ENCODE measurements at regions not wholly inside any gene's neighbourhood (a gene's known extent, or its start where the extent isn't known, plus 50 kb on each side); places are given as distances from the start of the nearest gene placed in this dataset.
"Not testable (repeated sequence)": the region's sequence is repeated elsewhere in the genome, so short reads cannot be mapped to it uniquely, and the experiment has no call there.

GRCh38 chr12:9473638-9474037 is 134.1 kb downstream of the KLRB1 start:
- H3K4me3 ChIP-seq; ATAC-seq; POLR2A ChIA-PET; H3K4me2 ChIP-seq; FAIRE-seq; DNase-seq (ENCODE audit: low read depth in 1 of 2, low spot score in 1 of 2); H3K9me3 ChIP-seq; H3K27ac ChIP-seq; H3K4me1 ChIP-seq; CTCF ChIA-PET: not testable (repeated sequence)
- WGBS (ENCODE audit: missing lambda C conversion rate) = 88% methylated on average over 1 of the region's 1 CpG
- TF ChIP-seq MAFK (IDR thresholded peaks at IDR 0.05; ENCODE audit: partially characterized antibody) = peak; percentile 51

- DNase-seq (ENCODE audit: low read depth in 1 of 2, low spot score in 1 of 2); H3K27ac ChIP-seq; FAIRE-seq; ATAC-seq; H3K9me3 ChIP-seq; POLR2A ChIA-PET; H3K4me1 ChIP-seq; H3K4me3 ChIP-seq; CTCF ChIA-PET; H3K4me2 ChIP-seq: not testable (repeated sequence)
- WGBS (ENCODE audit: missing lambda C conversion rate) = 75% methylated on average over 8 of the region's 8 CpGs
Measured at GRCh38 chr12:9471501-9471900, 136.2 kb downstream of the KLRB1 start.

GRCh38 chr12:9470367-9470766 is 137.3 kb downstream of the KLRB1 start:
- H3K27ac ChIP-seq; H3K4me1 ChIP-seq; FAIRE-seq; H3K4me3 ChIP-seq; DNase-seq (ENCODE audit: low read depth in 1 of 2, low spot score in 1 of 2); POLR2A ChIA-PET; H3K4me2 ChIP-seq; ATAC-seq; H3K9me3 ChIP-seq: not testable (repeated sequence)
- CTCF ChIA-PET = interaction anchor here (1.2 kb wide), 1 partner anchor 92 kb away, joined by 6 read pairs; no protein-coding TSS in a partner anchor
- WGBS (ENCODE audit: missing lambda C conversion rate) = 42% methylated on average over 1 of the region's 1 CpG

GRCh38 chr12:9469956-9470355 is 137.8 kb downstream of the KLRB1 start:
- H3K9me3 ChIP-seq; FAIRE-seq; H3K27ac ChIP-seq; POLR2A ChIA-PET; ATAC-seq; H3K4me1 ChIP-seq; DNase-seq (ENCODE audit: low read depth in 1 of 2, low spot score in 1 of 2); H3K4me2 ChIP-seq; H3K4me3 ChIP-seq: not testable (repeated sequence)
- WGBS (ENCODE audit: missing lambda C conversion rate) = 89% methylated on average over 1 of the region's 1 CpG
- CTCF ChIA-PET = interaction anchor here (1.2 to 1.8 kb wide), 2 partner anchors 91 to 137 kb away, joined by 4 to 6 read pairs; no protein-coding TSS in a partner anchor

GRCh38 chr12:9469463-9469862 is 138.3 kb downstream of the KLRB1 start:
- H3K4me1 ChIP-seq; H3K27ac ChIP-seq; DNase-seq (ENCODE audit: low read depth in 1 of 2, low spot score in 1 of 2); H3K4me3 ChIP-seq; FAIRE-seq; H3K9me3 ChIP-seq; H3K4me2 ChIP-seq: not testable (repeated sequence)
- 75% methylated on average over 2 of the region's 2 CpGs for WGBS (ENCODE audit: missing lambda C conversion rate)
- peak in 1 of 2 experiments; percentile 19; a peak in 1 of 6 replicates for ATAC-seq
- ChIA-PET CTCF (interaction anchor here (0.7 to 1.8 kb wide), 8 partner anchors 14 to 606 kb away, joined by 3 to 6 read pairs (median 4); no protein-coding TSS in a partner anchor), POLR2A (interaction anchor here (0.5 kb wide), 1 partner anchor 812 kb away, joined by 5 read pairs; no protein-coding TSS in a partner anchor)

- H3K27ac ChIP-seq, FAIRE-seq, H3K4me3 ChIP-seq, H3K4me1 ChIP-seq, H3K4me2 ChIP-seq, H3K9me3 ChIP-seq: not testable (repeated sequence)
- ChIA-PET CTCF (interaction anchor here (0.7 to 1.8 kb wide), 9 partner anchors 14 to 607 kb away, joined by 3 to 6 read pairs (median 4); no protein-coding TSS in a partner anchor), POLR2A (interaction anchor here (0.5 kb wide), 2 partner anchors 18 to 812 kb away, joined by 3 to 5 read pairs; no protein-coding TSS in a partner anchor)
- ATAC-seq (peak; percentile 52 to 85; a peak in 4 of 6 replicates), DNase-seq (ENCODE audit: low read depth in 1 of 2, low spot score in 1 of 2) (peak in 1 of 2 experiments; percentile 66)
- WGBS (ENCODE audit: missing lambda C conversion rate) = 42% methylated on average over 6 of the region's 6 CpGs
- TF ChIP-seq RAD21 (conservative IDR thresholded peaks at IDR 0.05 in 1 of 2, IDR thresholded peaks at IDR 0.05 in 1 of 2) (peak in 1 of 2 experiments; percentile 44; a peak in 2 of 5 replicates), CTCF (IDR thresholded peaks at IDR 0.05) (peak; percentile 23; the same call in 1 of the 3 replicates)
Measured at GRCh38 chr12:9468998-9469397, 138.7 kb downstream of the KLRB1 start.

- H3K27ac ChIP-seq; POLR2A ChIA-PET; FAIRE-seq; DNase-seq (ENCODE audit: low read depth in 1 of 2, low spot score in 1 of 2); H3K4me2 ChIP-seq; H3K9me3 ChIP-seq; H3K4me3 ChIP-seq; H3K4me1 ChIP-seq: not testable (repeated sequence)
- ATAC-seq = peak in 1 of 2 experiments; percentile 37; a peak in 2 of 6 replicates
- TF ChIP-seq RAD21 (conservative IDR thresholded peaks at IDR 0.05 in 1 of 2, IDR thresholded peaks at IDR 0.05 in 1 of 2) = peak in 1 of 2 experiments; percentile 32; a peak in 2 of 5 replicates
- CTCF ChIA-PET = interaction anchor here (0.6 to 1.8 kb wide), 6 partner anchors 93 to 214 kb away, joined by 3 to 5 read pairs (median 4); no protein-coding TSS in a partner anchor
- WGBS (ENCODE audit: missing lambda C conversion rate) = 86% methylated on average over 1 of the region's 1 CpG
Measured at GRCh38 chr12:9468144-9468543, 139.6 kb downstream of the KLRB1 start.

Data from A549 (cell line).